GM23338 (cell line): ENCODE measurements at regions not wholly inside any gene's neighbourhood (a gene's known extent, or its start where the extent isn't known, plus 50 kb on each side); places are given as distances from the start of the nearest gene placed in this dataset.

Experiments used
- ATAC-seq: fragments of 200-7000 bp; cut with Tn5 transposase; 3 replicates; pipeline ENCODE4 v1.9.1; 2020
- DNase-seq: peaks from one replicate; pipeline ENCODE4 v3.0.0-alpha.2; 2015; ENCODE audit warnings: low spot score
- H2AFZ ChIP-seq: fragments of 200-600 bp; sonication (generic); 2 replicates; pipeline ENCODE4 v1.8.0; 2016; ENCODE audit warnings: antibody characterized with exemption, mild to moderate bottlenecking, moderate library complexity
- H3F3A ChIP-seq: fragments of 200-600 bp; sonication (generic); replicated peaks from 2 replicates; pipeline ENCODE4 v1.8.0; 2017; ENCODE audit warnings: antibody characterized with exemption, mixed run types, low read depth
- H3K27ac ChIP-seq: fragments of 200-600 bp; sonication (generic); 2 replicates; pipeline ENCODE4 v1.6.1; 2016; ENCODE audit warnings: low read depth
- H3K27me3 ChIP-seq: fragments of 200-600 bp; sonication (generic); 2 replicates; pipeline ENCODE4 v1.8.0; 2016; ENCODE audit warnings: mild to moderate bottlenecking, mixed run types, moderate library complexity; ENCODE audit not compliant: insufficient read depth
- H3K36me3 ChIP-seq: fragments of 200-600 bp; sonication (generic); 2 replicates; pipeline ENCODE4 v1.8.0; 2016; ENCODE audit warnings: mild to moderate bottlenecking; ENCODE audit not compliant: insufficient read depth
- H3K4me1 ChIP-seq: fragments of 200-600 bp; sonication (generic); 2 replicates; pipeline ENCODE4 v1.8.0; 2016; ENCODE audit warnings: mild to moderate bottlenecking, moderate library complexity; ENCODE audit not compliant: insufficient read depth
- H3K4me2 ChIP-seq: fragments of 200-600 bp; sonication (generic); 2 replicates; pipeline ENCODE4 v1.7.1; 2017; ENCODE audit warnings: mixed run types
- H3K4me3 ChIP-seq: fragments of 200-600 bp; sonication (generic); 2 replicates; pipeline ENCODE4 v1.6.1; 2016; ENCODE audit warnings: mixed run types
- H3K79me2 ChIP-seq: fragments of 200-600 bp; sonication (generic); replicated peaks from 2 replicates; pipeline ENCODE4 v1.8.0; 2017; ENCODE audit warnings: mild to moderate bottlenecking; ENCODE audit not compliant: insufficient read depth
- H3K9me2 ChIP-seq: fragments of 200-600 bp; sonication (generic); 2 replicates; pipeline ENCODE4 v1.8.0; 2017; ENCODE audit not compliant: insufficient read depth
- H4K20me1 ChIP-seq: fragments of 200-600 bp; sonication (generic); replicated peaks from 2 replicates; pipeline ENCODE4 v1.8.0; 2017; ENCODE audit warnings: mild to moderate bottlenecking; ENCODE audit not compliant: insufficient read depth
- H3K27ac Mint-ChIP-seq: 2 replicates; pipeline ENCODE4 v1.8.0; 2020; ENCODE audit warnings: inconsistent platforms, mild to moderate bottlenecking, moderate library complexity, mixed read lengths
- H3K27me3 Mint-ChIP-seq: 3 replicates; pipeline ENCODE4 v1.8.0; 2022; ENCODE audit warnings: low read depth, mild to moderate bottlenecking, moderate library complexity, mixed read lengths, inconsistent platforms; ENCODE audit not compliant: insufficient read depth, poor library complexity
- H3K36me3 Mint-ChIP-seq: 3 replicates; pipeline ENCODE4 v1.8.0; 2021; ENCODE audit warnings: low read depth, mild to moderate bottlenecking, inconsistent platforms, moderate library complexity, mixed read lengths
- H3K4me1 Mint-ChIP-seq: 3 replicates; pipeline ENCODE4 v1.8.0; 2020; ENCODE audit warnings: mild to moderate bottlenecking, inconsistent platforms, mixed read lengths
- H3K4me3 Mint-ChIP-seq: 3 replicates; pipeline ENCODE4 v1.8.0; 2021; ENCODE audit warnings: moderate library complexity, mild to moderate bottlenecking, inconsistent platforms, mixed read lengths
- H3K9me3 Mint-ChIP-seq: 3 replicates; pipeline ENCODE4 v1.8.0; 2020; ENCODE audit warnings: moderate library complexity, mild to moderate bottlenecking, inconsistent platforms, mixed read lengths
- CREB1 ChIP-seq: fragments of 250-450 bp; sonication (Bioruptor Pico); IDR thresholded peaks from 2 replicates; pipeline ENCODE4 v1.5.0; 2020; ENCODE audit warnings: low read depth, mild to moderate bottlenecking, moderate library complexity
- CTCF ChIP-seq, 2 experiments: fragments of 200-600 bp in 1 of 2; sonication (generic) in 1 of 2; conservative IDR thresholded peaks; 2 replicates each; pipeline versions ENCODE4 v1.5.1 to v1.6.1; 2016 to 2017; ENCODE audit warnings: antibody characterized with exemption in 2 of 2, low read depth in 2 of 2, mild to moderate bottlenecking in 2 of 2, moderate library complexity in 1 of 2
- EZH2phosphoT487 ChIP-seq: fragments of 200-600 bp; sonication (generic); IDR thresholded peaks from one replicate; pipeline ENCODE4 v1.8.1; 2018; ENCODE audit warnings: antibody characterized with exemption; ENCODE audit not compliant: unreplicated experiment
- JUNB ChIP-seq: IDR thresholded peaks from one replicate; pipeline ENCODE4 v1.6.1; 2016; ENCODE audit warnings: antibody characterized with exemption; ENCODE audit not compliant: unreplicated experiment
- NANOG ChIP-seq: IDR thresholded peaks from 2 replicates; pipeline ENCODE4 v1.6.1; 2016; ENCODE audit warnings: antibody characterized with exemption, borderline replicate concordance
- ZNF114 ChIP-seq: fragments of 250-450 bp; sonication (Bioruptor Pico); IDR thresholded peaks from 2 replicates; pipeline ENCODE4 v1.5.0; 2020; ENCODE audit warnings: mild to moderate bottlenecking, moderate library complexity
- TF ChIP-seq, protein P1 (sequence below): fragments of 250-450 bp; sonication (Bioruptor Pico); IDR thresholded peaks from 2 replicates; pipeline ENCODE4 v1.5.0; 2020; ENCODE audit warnings: mild to moderate bottlenecking, moderate library complexity

GRCh38 chr2:128809880-128810279 is 491.2 kb upstream of the HS6ST1 start:
- Mint-ChIP-seq H3K4me1 (peaks cover 11% of the 10 kb centered on the region; the same call in 2 of the 3 replicates), H3K4me3 (no peak overlapping the region), H3K9me3 (peaks cover 17% of the 10 kb centered on the region; the same call in 2 of the 3 replicates), H3K27ac (no peak overlapping the region), H3K27me3 (peaks cover 5% of the 10 kb centered on the region), H3K36me3 (peaks cover 9% of the 10 kb centered on the region; the same call in 1 of the 3 replicates)
- H3K4me1 ChIP-seq, result no peaks in the 10 kb centered on the region; the same call in 1 of the 2 replicates
- no peak overlapping the region for H3K4me3 ChIP-seq
- H3K27me3 ChIP-seq, result no peaks in the 10 kb centered on the region
- H2AFZ ChIP-seq, result no peak overlapping the region
- ATAC-seq (no peak), DNase-seq (no peak)
- no peak overlapping the region for H3K4me2 ChIP-seq
- TF ChIP-seq, protein P1, sequence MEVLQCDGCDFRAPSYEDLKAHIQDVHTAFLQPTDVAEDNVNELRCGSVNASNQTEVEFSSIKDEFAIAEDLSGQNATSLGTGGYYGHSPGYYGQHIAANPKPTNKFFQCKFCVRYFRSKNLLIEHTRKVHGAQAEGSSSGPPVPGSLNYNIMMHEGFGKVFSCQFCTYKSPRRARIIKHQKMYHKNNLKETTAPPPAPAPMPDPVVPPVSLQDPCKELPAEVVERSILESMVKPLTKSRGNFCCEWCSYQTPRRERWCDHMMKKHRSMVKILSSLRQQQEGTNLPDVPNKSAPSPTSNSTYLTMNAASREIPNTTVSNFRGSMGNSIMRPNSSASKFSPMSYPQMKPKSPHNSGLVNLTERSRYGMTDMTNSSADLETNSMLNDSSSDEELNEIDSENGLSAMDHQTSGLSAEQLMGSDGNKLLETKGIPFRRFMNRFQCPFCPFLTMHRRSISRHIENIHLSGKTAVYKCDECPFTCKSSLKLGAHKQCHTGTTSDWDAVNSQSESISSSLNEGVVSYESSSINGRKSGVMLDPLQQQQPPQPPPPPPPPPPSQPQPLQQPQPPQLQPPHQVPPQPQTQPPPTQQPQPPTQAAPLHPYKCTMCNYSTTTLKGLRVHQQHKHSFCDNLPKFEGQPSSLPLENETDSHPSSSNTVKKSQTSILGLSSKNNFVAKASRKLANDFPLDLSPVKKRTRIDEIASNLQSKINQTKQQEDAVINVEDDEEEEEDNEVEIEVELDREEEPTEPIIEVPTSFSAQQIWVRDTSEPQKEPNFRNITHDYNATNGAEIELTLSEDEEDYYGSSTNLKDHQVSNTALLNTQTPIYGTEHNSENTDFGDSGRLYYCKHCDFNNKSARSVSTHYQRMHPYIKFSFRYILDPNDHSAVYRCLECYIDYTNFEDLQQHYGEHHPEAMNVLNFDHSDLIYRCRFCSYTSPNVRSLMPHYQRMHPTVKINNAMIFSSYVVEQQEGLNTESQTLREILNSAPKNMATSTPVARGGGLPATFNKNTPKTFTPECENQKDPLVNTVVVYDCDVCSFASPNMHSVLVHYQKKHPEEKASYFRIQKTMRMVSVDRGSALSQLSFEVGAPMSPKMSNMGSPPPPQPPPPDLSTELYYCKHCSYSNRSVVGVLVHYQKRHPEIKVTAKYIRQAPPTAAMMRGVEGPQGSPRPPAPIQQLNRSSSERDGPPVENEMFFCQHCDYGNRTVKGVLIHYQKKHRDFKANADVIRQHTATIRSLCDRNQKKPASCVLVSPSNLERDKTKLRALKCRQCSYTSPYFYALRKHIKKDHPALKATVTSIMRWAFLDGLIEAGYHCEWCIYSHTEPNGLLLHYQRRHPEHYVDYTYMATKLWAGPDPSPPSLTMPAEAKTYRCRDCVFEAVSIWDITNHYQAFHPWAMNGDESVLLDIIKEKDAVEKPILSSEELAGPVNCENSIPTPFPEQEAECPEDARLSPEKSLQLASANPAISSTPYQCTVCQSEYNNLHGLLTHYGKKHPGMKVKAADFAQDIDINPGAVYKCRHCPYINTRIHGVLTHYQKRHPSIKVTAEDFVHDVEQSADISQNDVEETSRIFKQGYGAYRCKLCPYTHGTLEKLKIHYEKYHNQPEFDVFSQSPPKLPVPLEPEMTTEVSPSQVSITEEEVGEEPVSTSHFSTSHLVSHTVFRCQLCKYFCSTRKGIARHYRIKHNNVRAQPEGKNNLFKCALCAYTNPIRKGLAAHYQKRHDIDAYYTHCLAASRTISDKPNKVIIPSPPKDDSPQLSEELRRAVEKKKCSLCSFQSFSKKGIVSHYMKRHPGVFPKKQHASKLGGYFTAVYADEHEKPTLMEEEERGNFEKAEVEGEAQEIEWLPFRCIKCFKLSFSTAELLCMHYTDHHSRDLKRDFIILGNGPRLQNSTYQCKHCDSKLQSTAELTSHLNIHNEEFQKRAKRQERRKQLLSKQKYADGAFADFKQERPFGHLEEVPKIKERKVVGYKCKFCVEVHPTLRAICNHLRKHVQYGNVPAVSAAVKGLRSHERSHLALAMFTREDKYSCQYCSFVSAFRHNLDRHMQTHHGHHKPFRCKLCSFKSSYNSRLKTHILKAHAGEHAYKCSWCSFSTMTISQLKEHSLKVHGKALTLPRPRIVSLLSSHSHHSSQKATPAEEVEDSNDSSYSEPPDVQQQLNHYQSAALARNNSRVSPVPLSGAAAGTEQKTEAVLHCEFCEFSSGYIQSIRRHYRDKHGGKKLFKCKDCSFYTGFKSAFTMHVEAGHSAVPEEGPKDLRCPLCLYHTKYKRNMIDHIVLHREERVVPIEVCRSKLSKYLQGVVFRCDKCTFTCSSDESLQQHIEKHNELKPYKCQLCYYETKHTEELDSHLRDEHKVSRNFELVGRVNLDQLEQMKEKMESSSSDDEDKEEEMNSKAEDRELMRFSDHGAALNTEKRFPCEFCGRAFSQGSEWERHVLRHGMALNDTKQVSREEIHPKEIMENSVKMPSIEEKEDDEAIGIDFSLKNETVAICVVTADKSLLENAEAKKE (CRISPR knock-in tag), result no peak
- no peak for TF ChIP-seq CTCF (conservative IDR thresholded peaks at IDR 0.05; ENCODE audit: low read depth in 2 of 2)
- TF ChIP-seq JUNB, result no peak
- TF ChIP-seq ZNF114 (CRISPR knock-in tag), result no peak
- no peak for TF ChIP-seq CREB1
- no peak for TF ChIP-seq NANOG
- TF ChIP-seq EZH2phosphoT487, result no peak
- no peaks in the 10 kb centered on the region for H4K20me1 ChIP-seq
- no peaks in the 10 kb centered on the region for H3F3A ChIP-seq
- no peak overlapping the region for H3K27ac ChIP-seq
- no peaks in the 10 kb centered on the region for H3K36me3 ChIP-seq
- H3K79me2 ChIP-seq, result no peaks in the 10 kb centered on the region
- H3K9me2 ChIP-seq, result no peaks in the 10 kb centered on the region
